Myocyte (in vitro differentiated cells): ENCODE measurements at regions not wholly inside any gene's neighbourhood (a gene's known extent, or its start where the extent isn't known, plus 50 kb on each side); places are given as distances from the start of the nearest gene placed in this dataset.

Experiments used
- DNase-seq: peaks from one replicate; pipeline ENCODE4 v3.0.0-alpha.2; 2012; ENCODE audit warnings: low read depth

- no peak for DNase-seq
These were observed 295.6 kb downstream of the ZEB1 start for GRCh38 chr10:31614611-31615010.

GRCh38 chr10:31612082-31612481, 293.1 kb downstream of the ZEB1 start:
- DNase-seq: no peak

- no peak for DNase-seq
These were observed 292.1 kb downstream of the ZEB1 start for GRCh38 chr10:31611161-31611560.

- no peak for DNase-seq
These were observed 288.5 kb downstream of the ZEB1 start for GRCh38 chr10:31607481-31607880.

DNA sequence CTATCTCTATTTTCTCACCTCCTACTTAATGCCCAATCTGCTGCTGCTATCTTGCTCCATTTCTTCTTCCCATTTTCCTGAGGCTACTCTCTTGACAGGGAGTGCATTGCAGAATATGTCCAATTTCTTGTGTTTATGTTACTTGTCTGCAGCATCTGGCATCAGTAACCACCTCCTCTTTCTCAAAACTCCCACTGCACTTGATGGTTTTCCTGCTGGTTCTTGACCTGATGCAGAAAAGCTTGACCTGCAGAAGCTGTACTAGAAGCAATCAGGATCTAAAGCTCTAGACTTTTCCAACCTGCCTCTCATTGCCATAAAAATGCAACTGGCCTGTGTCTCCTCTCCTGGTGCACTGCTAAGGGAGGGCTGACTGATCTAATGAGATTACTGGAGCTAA, 287.8 kb downstream of the ZEB1 start:
- no peak for DNase-seq

DNA sequence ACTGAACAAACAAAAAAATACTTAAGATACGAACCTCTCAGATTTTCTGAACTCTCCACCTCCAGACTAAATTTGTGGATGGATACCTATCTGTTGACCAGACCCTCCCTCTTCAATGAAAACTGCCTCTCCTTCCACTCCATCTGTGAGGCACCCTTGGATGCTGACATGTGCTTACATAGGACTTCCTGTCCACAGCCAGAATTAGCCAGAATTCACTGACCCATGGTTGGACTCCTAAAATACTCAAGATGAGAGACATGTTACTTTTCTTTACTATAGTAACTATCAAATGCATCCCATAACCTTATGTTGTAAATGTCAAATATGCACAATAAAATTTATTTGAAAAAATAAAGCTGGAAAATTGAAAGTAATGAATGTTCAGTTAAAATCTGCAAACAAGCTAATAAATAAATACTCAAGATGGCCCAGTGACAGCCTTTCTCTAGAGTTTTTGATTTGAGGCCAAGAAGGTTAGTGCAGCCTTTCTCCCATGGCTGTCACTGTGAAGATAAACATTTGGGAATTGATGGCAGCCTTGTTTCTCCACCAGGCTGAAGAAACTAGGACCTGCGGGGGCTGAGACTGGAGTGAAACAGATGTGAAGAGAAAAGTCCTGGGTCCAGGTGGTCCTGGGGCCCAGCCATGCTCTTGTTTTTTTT, 287.0 kb downstream of the ZEB1 start:
- DNase-seq: no peak

- no peak for DNase-seq
These were observed 286.4 kb downstream of the ZEB1 start for GRCh38 chr10:31605426-31605825.

DNA sequence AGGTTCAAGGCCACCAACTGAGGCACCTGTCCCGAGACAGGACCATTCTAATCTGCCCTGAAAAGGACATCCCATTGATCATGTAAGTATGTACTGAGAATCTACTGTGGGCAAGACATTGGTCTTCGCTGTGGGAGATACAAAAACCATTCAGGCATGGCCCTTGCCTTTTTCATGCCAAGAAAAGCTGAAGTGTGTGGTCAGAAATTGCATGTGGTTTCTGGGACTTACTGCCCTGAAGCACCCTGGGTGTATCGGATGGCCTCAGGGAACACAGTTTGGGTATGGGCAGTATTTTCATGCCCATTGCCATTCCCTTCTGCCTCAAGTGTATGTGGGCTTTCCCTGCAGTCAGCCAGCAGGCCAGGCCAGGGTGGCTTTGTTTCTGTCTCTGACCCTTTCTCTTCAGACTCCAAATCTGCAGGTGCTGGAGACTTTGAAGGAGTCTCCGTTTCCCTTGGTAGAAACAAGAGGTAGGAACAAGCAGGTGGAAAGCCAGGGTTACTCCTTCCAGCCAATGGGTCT, 285.7 kb downstream of the ZEB1 start:
- DNase-seq: no peak

DNA sequence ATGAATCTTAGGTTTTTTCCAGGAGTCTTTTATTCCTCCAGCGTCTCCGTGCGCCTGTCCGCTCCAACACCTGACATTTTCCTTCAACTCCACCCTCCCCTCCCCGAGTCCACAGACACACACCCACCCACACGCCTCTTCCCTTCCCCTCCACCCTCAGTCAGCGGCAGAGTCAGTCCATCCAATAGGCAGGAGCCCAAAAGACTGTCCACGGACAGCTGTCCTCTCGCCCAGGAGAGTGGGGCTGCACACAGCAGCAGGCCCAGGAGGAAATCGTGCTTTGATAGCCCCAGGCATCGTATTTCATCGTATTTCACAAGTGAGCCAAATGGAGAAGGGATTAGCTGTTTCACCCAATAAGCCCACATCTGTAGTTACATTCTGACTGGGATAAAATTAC, 285.1 kb downstream of the ZEB1 start:
- peak; percentile 98 for DNase-seq

DNA sequence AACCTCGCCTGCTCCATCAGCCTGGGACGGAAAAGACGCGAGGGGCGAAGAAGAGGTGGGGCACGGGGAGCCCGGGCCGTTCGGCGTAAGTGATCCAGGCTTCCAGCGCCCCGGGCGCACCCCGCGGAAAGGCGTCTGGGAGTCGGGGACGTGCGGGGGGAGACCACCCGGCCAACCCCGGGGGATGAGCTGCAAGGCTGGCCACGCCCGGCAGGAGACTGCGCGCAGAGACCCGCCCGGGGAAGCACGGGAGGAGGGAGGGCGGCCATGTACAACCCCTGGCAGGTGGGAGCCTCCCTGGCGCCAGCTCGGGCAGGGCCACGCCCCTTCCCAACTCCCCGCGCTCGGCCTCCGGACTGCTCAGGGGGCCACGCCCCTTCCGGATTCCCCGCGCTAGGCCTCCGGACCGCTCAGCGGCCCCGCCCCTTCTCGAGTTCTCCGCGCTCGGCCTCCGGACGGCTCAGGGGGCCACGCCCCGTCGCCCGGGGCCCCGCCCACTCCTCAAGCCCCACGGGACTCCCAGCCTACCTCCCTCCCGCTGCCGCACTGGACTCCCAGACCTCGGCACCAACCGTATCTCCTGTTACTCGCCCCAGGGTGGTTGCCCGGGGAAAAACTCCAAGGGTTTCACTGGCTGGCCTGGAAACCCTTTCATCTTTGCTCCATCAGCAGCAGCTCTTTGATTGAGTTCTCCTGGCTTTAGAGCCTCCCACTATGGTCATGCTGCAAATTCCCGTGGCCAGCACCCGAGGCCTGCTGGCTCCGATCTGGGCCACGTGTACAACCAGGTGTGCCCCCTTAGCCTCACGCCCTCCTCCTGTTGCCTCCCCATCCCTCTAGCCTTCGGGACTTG, 284.4 kb downstream of the ZEB1 start:
- DNase-seq: peak; percentile 98

DNA sequence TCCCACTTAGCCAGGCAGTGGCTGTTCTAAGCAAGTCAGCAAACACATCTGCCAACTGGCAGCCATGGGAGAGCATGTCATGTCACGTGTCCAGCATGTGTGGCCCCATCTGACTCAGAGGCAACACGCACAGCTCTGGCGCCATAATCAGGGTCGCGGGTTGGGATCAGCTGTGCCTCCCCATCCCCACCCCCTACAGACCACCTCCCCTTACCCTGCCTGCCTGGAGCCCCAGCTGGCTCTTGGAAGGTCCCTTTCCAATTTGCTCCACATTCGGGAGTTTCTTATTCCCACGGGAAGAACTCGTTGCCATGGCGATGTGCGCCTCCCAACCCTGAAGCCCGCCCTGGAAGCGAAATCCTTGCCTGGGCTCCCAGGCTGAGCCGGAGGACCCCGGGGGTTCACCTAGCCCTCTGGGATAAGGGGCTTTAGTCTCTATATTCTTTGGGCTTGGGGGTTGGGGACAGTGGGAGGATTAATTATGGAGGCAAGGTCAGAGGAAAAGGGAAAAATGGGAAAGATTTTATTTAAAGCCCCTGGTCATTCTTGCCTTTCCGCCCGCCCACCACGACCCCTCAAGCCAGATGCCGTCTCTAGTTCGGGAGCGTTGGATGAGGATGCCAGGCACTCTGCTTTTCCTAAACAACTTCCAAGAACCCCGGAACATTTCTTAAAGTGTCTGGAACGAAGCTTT, 283.7 kb downstream of the ZEB1 start:
- peak; percentile 93 for DNase-seq

DNA sequence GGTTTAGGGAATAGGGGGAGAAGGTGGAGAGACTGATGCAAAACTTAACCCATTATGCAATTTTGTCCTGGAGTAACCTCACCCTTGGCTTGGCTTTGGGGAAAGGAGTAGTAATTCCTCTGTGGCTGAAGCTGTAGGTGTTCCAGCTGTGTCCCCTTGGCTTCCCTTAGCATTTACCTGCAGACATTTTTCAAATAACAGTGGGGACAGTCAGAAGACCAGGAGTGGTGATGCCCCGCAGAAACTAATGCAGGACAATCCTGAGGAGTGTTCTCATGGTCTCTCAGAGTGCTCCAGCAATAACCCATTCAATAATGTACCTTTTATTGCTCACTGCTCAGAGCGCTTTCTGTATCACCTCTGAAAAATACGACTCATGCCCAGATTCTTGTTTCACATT, 282.1 kb downstream of the ZEB1 start:
- DNase-seq: no peak

- peak; percentile 40 for DNase-seq
These were observed 280.8 kb downstream of the ZEB1 start for GRCh38 chr10:31599626-31600504.

- DNase-seq: no peak
These were observed 277.7 kb downstream of the ZEB1 start for GRCh38 chr10:31596765-31597164.

GRCh38 chr10:31595992-31596391, 277.0 kb downstream of the ZEB1 start:
- DNase-seq: no peak

- DNase-seq: no peak
These were observed 275.4 kb downstream of the ZEB1 start for GRCh38 chr10:31594347-31594873.

DNA sequence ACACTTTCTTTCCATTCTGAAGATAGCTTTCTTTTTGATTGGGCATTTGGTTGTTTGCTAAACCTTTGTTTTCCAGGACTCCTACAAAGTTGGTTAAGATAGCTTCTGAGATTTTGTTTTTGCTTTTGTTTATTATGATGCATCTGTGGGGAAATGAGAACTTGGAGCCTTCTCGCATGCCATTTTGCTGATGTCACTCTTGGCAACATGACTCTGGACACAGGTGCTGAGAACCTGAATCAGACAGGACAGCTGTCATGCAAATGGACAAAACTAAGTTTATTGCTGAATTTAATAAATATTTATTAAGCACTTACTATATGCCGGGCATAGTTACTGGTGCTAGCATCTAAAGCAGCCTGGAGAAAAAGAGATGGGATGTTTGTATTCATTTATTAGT, 274.1 kb downstream of the ZEB1 start:
- DNase-seq: peak; percentile 69

DNA sequence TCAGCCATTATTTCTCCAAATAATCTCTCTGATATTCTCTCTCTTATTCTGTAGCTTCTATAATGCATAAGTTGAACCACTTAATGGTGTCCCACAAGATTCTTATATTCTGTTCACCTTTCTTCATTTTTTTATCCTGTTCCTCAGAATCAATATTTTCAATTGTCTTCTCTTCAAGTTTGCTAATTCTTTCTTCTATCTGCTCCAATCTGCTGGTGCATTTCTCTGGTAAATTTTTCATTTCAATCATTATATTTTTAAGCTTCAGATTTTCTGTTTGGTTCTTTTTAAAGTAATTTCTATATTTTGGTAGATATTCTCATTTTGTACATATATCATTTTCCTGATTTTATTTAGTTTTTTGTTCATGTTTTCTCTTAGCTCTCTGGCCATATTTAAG, 272.6 kb downstream of the ZEB1 start:
- no peak for DNase-seq

DNA sequence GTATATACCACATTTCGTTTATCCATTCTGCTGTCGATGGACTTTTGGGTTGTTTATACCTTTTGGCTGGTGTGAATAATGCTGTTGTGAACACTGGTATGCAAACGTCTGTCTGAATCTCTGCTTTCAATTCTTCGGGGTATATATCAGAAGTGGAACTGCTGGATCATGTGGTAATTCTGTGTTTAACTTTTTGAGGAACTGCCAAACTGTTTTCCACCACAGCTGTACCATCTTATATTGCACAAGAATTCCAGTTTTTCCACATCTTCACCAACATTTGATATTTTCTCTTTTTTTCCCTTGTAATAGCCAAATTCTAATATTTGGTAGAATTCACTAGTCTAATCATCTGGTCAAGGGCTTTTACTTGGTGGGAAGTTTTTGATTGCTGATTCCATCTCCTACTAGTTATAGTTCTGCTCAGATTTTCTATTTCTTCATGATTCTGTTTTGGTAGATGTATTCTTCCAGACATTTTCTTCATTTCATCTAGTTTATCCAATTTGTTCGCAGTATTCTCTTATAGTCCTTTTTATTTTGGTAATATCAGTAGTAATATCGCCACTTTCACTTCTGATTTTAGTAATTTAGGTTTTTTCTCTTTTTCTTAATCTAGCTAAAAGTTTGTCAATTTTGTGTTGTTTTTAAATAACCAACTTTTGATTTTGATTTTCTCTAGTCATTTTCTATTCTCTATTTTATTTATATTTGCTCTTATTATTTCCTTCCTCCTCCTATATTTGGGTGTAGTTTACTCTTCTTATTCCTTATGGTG, 271.2 kb downstream of the ZEB1 start:
- no peak for DNase-seq

DNA sequence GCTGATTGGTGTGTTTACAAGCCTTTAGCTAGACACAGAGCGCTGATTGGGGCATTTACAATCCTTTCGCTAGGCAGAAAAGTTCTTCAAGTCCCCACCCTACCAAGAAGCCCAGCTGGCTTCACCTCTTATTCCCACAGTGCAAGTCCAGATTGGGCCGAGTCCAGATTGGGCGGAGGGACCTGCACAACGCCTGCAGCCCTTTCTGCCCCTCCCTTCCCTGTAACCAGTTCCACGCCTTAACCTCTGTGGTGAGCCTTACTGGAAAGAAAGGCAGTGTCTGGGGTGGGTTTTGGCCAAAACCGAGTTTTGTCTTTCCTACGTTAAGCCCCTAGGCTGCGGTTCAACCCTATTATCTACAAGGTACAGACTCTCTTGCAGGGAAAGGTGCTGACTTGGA, 268.7 kb downstream of the ZEB1 start:
- DNase-seq: no peak
